Vagina (tissue), 2 donors: ENCODE measurements at regions not wholly inside any gene's neighbourhood (a gene's known extent, or its start where the extent isn't known, plus 50 kb on each side); places are given as distances from the start of the nearest gene placed in this dataset.

Experiments
- DNase-seq, 2 donors: peaks; one replicate each; pipeline ENCODE4 v3.0.0-alpha.2; 2017; ENCODE audit errors: extremely low spot score in 2 of 2
- H3K27ac ChIP-seq: fragments of 200-600 bp; sonication (generic); one replicate; pipeline ENCODE4 v1.5.1; 2019
- H3K27me3 ChIP-seq: fragments of 200-600 bp; sonication (generic); one replicate; pipeline ENCODE4 v1.5.1; 2019
- H3K36me3 ChIP-seq, 2 donors: fragments of 200-600 bp; sonication (generic); one replicate each; pipeline ENCODE4 v1.5.1; 2017 to 2019
- H3K4me1 ChIP-seq: fragments of 200-600 bp; sonication (generic); one replicate; pipeline ENCODE4 v1.5.1; 2019
- H3K4me3 ChIP-seq, 2 donors: fragments of 200-600 bp; sonication (generic); 1 replicate in 1 of 2; 2 replicates in 1 of 2; pipeline ENCODE4 v1.5.1; 2016 to 2019
- H3K9me3 ChIP-seq: fragments of 200-600 bp; sonication (generic); one replicate; pipeline ENCODE4 v1.5.1; 2019
- POLR2A ChIP-seq, 2 donors: fragments of 450-650 bp; IDR thresholded peaks; one replicate each; pipeline ENCODE4 v1.6.1; 2017; ENCODE audit warnings: antibody characterized with exemption in 2 of 2, mild to moderate bottlenecking in 2 of 2, moderate library complexity in 2 of 2
- POLR2AphosphoS5 ChIP-seq, 2 donors: sonication (generic); formaldehyde crosslinking; IDR thresholded peaks; one replicate each; pipeline ENCODE4 v1.9.0; 2017; ENCODE audit warnings: antibody characterized with exemption in 2 of 2, mild to moderate bottlenecking in 2 of 2, low read depth in 1 of 2; ENCODE audit not compliant: insufficient read depth in 1 of 2
- intact Hi-C: fragments of 100-400 bp; cut with DNase I; formaldehyde crosslinking; loops from one replicate; pipeline ENCODE4 v1.15.1; 2023
- TF ChIP-seq, protein P1 (sequence below), 3 experiments: fragments of 450-650 bp in 2 of 3; fragments of 200-600 bp in 1 of 3; sonication (generic) in 1 of 3; IDR thresholded peaks; one replicate each; pipeline ENCODE4 v1.5.1; 2017 to 2019; ENCODE audit warnings: antibody characterized with exemption in 3 of 3, mild to moderate bottlenecking in 2 of 3, moderate library complexity in 2 of 3

DNA sequence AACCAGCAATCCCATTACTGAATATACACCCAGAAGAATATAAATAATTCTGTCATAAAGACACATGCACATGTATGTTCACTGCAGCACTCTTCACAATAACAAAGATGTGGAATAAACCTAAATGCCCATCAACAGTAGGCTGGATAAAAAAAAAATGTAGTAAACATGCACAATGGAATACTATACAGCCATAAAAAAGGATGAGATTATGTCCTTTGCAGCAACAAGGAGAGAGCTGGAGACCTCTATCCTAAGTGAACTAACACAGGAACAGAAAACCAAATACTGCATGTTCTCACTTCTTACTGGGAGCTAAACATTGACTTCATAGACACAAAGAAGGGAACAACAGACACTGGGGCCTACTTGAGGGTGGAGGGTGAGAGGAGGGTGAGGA lies 2067.7 kb downstream of the ARAP2 start:
- no peak overlapping the region for H3K27ac ChIP-seq
- intact Hi-C loops, result no loop called here
- H3K36me3 ChIP-seq, result no peaks in the 10 kb centered on the region
- no peak for DNase-seq
- H3K4me3 ChIP-seq, result no peak overlapping the region
- TF ChIP-seq POLR2AphosphoS5 (IDR thresholded peaks at IDR 0.05; ENCODE audit: insufficient read depth in 1 of 2, low read depth in 1 of 2), result no peak
- TF ChIP-seq POLR2A (IDR thresholded peaks at IDR 0.05), result no peak
- TF ChIP-seq, protein P1, sequence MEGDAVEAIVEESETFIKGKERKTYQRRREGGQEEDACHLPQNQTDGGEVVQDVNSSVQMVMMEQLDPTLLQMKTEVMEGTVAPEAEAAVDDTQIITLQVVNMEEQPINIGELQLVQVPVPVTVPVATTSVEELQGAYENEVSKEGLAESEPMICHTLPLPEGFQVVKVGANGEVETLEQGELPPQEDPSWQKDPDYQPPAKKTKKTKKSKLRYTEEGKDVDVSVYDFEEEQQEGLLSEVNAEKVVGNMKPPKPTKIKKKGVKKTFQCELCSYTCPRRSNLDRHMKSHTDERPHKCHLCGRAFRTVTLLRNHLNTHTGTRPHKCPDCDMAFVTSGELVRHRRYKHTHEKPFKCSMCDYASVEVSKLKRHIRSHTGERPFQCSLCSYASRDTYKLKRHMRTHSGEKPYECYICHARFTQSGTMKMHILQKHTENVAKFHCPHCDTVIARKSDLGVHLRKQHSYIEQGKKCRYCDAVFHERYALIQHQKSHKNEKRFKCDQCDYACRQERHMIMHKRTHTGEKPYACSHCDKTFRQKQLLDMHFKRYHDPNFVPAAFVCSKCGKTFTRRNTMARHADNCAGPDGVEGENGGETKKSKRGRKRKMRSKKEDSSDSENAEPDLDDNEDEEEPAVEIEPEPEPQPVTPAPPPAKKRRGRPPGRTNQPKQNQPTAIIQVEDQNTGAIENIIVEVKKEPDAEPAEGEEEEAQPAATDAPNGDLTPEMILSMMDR (IDR thresholded peaks at IDR 0.05), result no peak
- H3K27me3 ChIP-seq, result no peaks in the 10 kb centered on the region
- no peaks in the 10 kb centered on the region for H3K9me3 ChIP-seq
- H3K4me1 ChIP-seq, result no peaks in the 10 kb centered on the region

DNA sequence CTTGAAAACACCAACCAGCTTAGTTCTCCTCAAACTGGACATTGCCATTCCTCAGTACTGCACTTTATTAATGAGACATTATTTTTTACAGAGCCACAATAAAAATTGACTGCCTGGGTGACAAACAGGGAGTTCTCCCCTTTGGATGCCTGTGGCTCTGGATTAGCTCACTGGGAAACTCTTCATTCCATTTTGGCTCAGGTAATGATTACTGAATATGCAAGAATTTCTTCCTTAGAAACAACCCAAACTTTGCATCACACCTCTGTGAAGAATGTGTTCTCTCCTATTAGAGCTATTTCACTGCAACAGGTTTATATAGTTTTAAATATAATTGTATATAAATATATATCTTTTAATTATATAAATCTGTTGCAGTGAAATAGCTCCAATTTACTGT lies 2065.8 kb downstream of the ARAP2 start:
- Histone ChIP-seq H3K9me3 (no peaks in the 10 kb centered on the region), H3K4me1 (no peaks in the 10 kb centered on the region), H3K4me3 (no peak overlapping the region), H3K27ac (no peak overlapping the region), H3K36me3 (no peaks in the 10 kb centered on the region), H3K27me3 (no peaks in the 10 kb centered on the region)
- TF ChIP-seq, protein P1 (IDR thresholded peaks at IDR 0.05), result no peak
- no peak for TF ChIP-seq POLR2A (IDR thresholded peaks at IDR 0.05)
- no peak for TF ChIP-seq POLR2AphosphoS5 (IDR thresholded peaks at IDR 0.05; ENCODE audit: insufficient read depth in 1 of 2, low read depth in 1 of 2)
- intact Hi-C loops, result no loop called here
- no peak for DNase-seq

DNA sequence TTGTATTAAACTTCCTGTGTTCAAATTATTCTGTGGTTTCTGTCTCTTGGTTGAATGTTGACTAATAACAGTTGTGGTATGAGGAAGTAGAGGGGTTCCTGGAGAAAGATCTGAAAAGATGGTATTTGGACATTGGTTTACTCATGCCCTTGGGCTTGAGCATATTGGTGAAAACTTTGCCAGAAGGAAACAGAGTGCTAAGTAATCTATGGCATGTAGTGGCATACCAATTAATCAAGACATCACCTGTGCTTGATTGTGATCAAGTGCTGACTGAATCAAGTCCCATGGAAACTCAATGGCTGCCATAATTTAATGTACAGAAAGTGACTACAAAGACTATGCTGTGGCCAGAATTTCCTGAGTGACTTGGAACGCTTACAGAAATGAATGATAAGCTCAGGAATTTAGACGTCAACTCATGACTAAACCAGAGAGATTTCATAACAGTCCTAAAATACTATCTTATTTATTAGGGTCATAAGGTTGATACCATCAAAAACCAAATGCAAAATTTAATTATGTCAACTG lies 2062.9 kb downstream of the ARAP2 start:
- Histone ChIP-seq H3K4me1 (no peaks in the 10 kb centered on the region), H3K9me3 (no peaks in the 10 kb centered on the region), H3K36me3 (no peaks in the 10 kb centered on the region), H3K4me3 (no peak overlapping the region), H3K27ac (no peak overlapping the region), H3K27me3 (no peaks in the 10 kb centered on the region)
- intact Hi-C loops, result no loop called here
- DNase-seq, result no peak
- TF ChIP-seq, protein P1 (IDR thresholded peaks at IDR 0.05), result no peak
- no peak for TF ChIP-seq POLR2A (IDR thresholded peaks at IDR 0.05)
- no peak for TF ChIP-seq POLR2AphosphoS5 (IDR thresholded peaks at IDR 0.05; ENCODE audit: insufficient read depth in 1 of 2, low read depth in 1 of 2)

DNA sequence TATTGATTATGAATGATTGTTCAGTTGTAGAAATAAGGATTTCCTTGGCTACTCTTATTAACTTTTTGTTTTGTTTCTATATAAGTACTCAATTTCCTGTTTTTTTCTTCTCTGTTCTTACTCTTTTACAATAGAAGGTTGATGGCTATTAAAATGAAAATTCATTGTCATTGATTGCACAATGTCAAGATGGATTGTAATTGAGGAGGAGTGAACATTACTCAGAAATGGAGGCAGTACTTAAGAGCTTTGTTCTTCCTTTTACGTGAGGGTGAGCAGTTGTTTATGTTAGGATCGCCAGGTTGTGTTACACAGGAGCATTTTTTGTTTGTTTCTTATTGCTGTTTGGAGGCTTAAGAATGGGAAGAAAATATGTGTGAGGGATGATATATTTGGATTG lies 2062.4 kb downstream of the ARAP2 start:
- no peaks in the 10 kb centered on the region for H3K4me1 ChIP-seq
- intact Hi-C loops, result no loop called here
- no peaks in the 10 kb centered on the region for H3K27me3 ChIP-seq
- no peaks in the 10 kb centered on the region for H3K36me3 ChIP-seq
- no peak overlapping the region for H3K27ac ChIP-seq
- no peak overlapping the region for H3K4me3 ChIP-seq
- no peaks in the 10 kb centered on the region for H3K9me3 ChIP-seq
- TF ChIP-seq POLR2A (IDR thresholded peaks at IDR 0.05), result no peak
- no peak for TF ChIP-seq POLR2AphosphoS5 (IDR thresholded peaks at IDR 0.05; ENCODE audit: insufficient read depth in 1 of 2, low read depth in 1 of 2)
- TF ChIP-seq, protein P1 (IDR thresholded peaks at IDR 0.05), result no peak
- DNase-seq, result no peak

DNA sequence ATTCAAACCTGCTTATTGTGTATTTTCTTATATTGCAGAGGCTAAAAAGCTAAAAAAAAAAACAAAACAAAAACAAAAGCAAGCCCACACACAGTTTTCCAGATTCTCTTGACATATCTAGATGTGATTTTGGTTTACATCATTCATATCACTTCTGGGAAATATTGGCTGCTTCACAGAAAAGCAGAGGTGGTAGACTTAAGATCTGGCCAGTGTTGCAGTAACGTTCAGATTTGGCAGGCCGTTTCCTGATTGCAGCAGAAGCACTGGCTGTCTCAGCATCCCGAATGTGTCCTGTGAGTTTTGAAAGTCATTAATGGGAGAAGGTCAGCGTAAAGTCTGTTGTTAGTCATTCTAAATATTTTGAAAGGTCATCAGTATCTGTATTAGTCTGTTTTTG lies 2062.0 kb downstream of the ARAP2 start:
- no peak overlapping the region for H3K27ac ChIP-seq
- intact Hi-C loops, result no loop called here
- H3K27me3 ChIP-seq, result no peaks in the 10 kb centered on the region
- no peaks in the 10 kb centered on the region for H3K4me1 ChIP-seq
- TF ChIP-seq POLR2AphosphoS5 (IDR thresholded peaks at IDR 0.05; ENCODE audit: insufficient read depth in 1 of 2, low read depth in 1 of 2), result no peak
- TF ChIP-seq, protein P1 (IDR thresholded peaks at IDR 0.05), result no peak
- H3K9me3 ChIP-seq, result no peaks in the 10 kb centered on the region
- DNase-seq, result no peak
- no peak overlapping the region for H3K4me3 ChIP-seq
- H3K36me3 ChIP-seq, result no peaks in the 10 kb centered on the region
